ENCODE measurements at regions not wholly inside any gene's neighbourhood (a gene's known extent, or its start where the extent isn't known, plus 50 kb on each side); places are given as distances from the start of the nearest gene placed in this dataset.

- TF ChIP-seq CREB5 (CRISPR knock-in tag; IDR thresholded peaks at IDR 0.05; ENCODE audit: low read depth) (no peak), CSRNP3 (CRISPR knock-in tag; IDR thresholded peaks at IDR 0.05) (no peak), PPARA (CRISPR knock-in tag; IDR thresholded peaks at IDR 0.05; ENCODE audit: borderline replicate concordance) (no peak), TSHZ2 (CRISPR knock-in tag; IDR thresholded peaks at IDR 0.05) (no peak), ZFP30 (CRISPR knock-in tag; IDR thresholded peaks at IDR 0.05) (no peak)
- ATAC-seq = no peak
Measured at GRCh38 chr20:60144404-60144803, 186.2 kb downstream of the CDH26 start.

GRCh38 chr20:60144974-60145527 lies 186.8 kb downstream of the CDH26 start:
- TF ChIP-seq TSHZ2 (CRISPR knock-in tag; IDR thresholded peaks at IDR 0.05) = no peak
- no peak for TF ChIP-seq OSR1 (CRISPR knock-in tag; IDR thresholded peaks at IDR 0.05)
- no peak for TF ChIP-seq ESRRG (CRISPR knock-in tag; IDR thresholded peaks at IDR 0.05)
- no peak for TF ChIP-seq ARNTL (CRISPR knock-in tag; IDR thresholded peaks at IDR 0.05; ENCODE audit: borderline replicate concordance, low read depth)
- TF ChIP-seq POU6F1 (CRISPR knock-in tag; IDR thresholded peaks at IDR 0.05; ENCODE audit: borderline replicate concordance, low read depth) = no peak
- no peak for TF ChIP-seq ISL1 (CRISPR knock-in tag; IDR thresholded peaks at IDR 0.05)
- no peak for ATAC-seq

- ATAC-seq = no peak
- TF ChIP-seq ZFP30 (CRISPR knock-in tag; IDR thresholded peaks at IDR 0.05) = no peak
- TF ChIP-seq ISL1 (CRISPR knock-in tag; IDR thresholded peaks at IDR 0.05) = no peak
- TF ChIP-seq CREB5 (CRISPR knock-in tag; IDR thresholded peaks at IDR 0.05; ENCODE audit: low read depth) = no peak
- TF ChIP-seq TCF4 (CRISPR knock-in tag; IDR thresholded peaks at IDR 0.05; ENCODE audit: borderline replicate concordance) = no peak
- TF ChIP-seq ARNTL (CRISPR knock-in tag; IDR thresholded peaks at IDR 0.05; ENCODE audit: borderline replicate concordance, low read depth) = no peak
- no peak for TF ChIP-seq TSHZ2 (CRISPR knock-in tag; IDR thresholded peaks at IDR 0.05)
- no peak for TF ChIP-seq BACH2 (CRISPR knock-in tag; IDR thresholded peaks at IDR 0.05; ENCODE audit: borderline replicate concordance)
- TF ChIP-seq PATZ1 (CRISPR knock-in tag; IDR thresholded peaks at IDR 0.05; ENCODE audit: borderline replicate concordance) = no peak
- TF ChIP-seq RARB (CRISPR knock-in tag; IDR thresholded peaks at IDR 0.05) = no peak
- no peak for TF ChIP-seq ZFP3 (CRISPR knock-in tag; IDR thresholded peaks at IDR 0.05)
- no peak for TF ChIP-seq ESRRG (CRISPR knock-in tag; IDR thresholded peaks at IDR 0.05)
- no peak for TF ChIP-seq CSRNP3 (CRISPR knock-in tag; IDR thresholded peaks at IDR 0.05)
Measured at GRCh38 chr20:60147004-60147403, 188.8 kb downstream of the CDH26 start.
